Adrenal gland (tissue), 9 donors: ENCODE measurements at regions not wholly inside any gene's neighbourhood (a gene's known extent, or its start where the extent isn't known, plus 50 kb on each side); places are given as distances from the start of the nearest gene placed in this dataset.

Source experiments
- DNase-seq, 7 donors: peaks; one replicate each; pipeline ENCODE4 v3.0.0-alpha.2; 2019 to 2020
- H3K27ac ChIP-seq, 5 donors: fragments of 200-600 bp; sonication (generic) in 4 of 5; 1 replicate in 3 of 5; 2 replicates in 2 of 5; pipeline versions ENCODE4 v1.5.1 to v1.8.0; 2016 to 2020; ENCODE audit warnings: mild to moderate bottlenecking in 1 of 5
- H3K27me3 ChIP-seq: fragments of 200-600 bp; 2 replicates; pipeline ENCODE4 v1.8.0; 2021
- H3K36me3 ChIP-seq, 2 donors: fragments of 200-600 bp; replicated peaks in 1 of 2; 1 replicate in 1 of 2; 2 replicates in 1 of 2; pipeline versions ENCODE4 v1.5.1 to v1.8.0; 2018 to 2022
- H3K4me1 ChIP-seq, 2 donors: fragments of 200-600 bp; replicated peaks in 1 of 2; 1 replicate in 1 of 2; 2 replicates in 1 of 2; pipeline versions ENCODE4 v1.5.1 to v1.8.0; 2018 to 2021
- H3K4me3 ChIP-seq, 4 donors: fragments of 200-600 bp; sonication (generic) in 3 of 4; one replicate each; pipeline ENCODE4 v1.5.1; 2016 to 2018
- H3K9me3 ChIP-seq, 3 donors: fragments of 200-600 bp; sonication (generic) in 1 of 3; replicated peaks in 1 of 3; 1 replicate in 2 of 3; 2 replicates in 1 of 3; pipeline versions ENCODE4 v1.5.1 to v1.8.0; 2016 to 2021
- POLR2A ChIP-seq, 2 donors: fragments of 450-650 bp; IDR thresholded peaks; one replicate each; pipeline ENCODE4 v1.6.1; 2017; ENCODE audit warnings: antibody characterized with exemption in 2 of 2, mild to moderate bottlenecking in 2 of 2, moderate library complexity in 1 of 2
- WGBS, 4 donors: extraction: QIAGEN DNeasy Blood & Tissue Kit in 2 of 4; methylation state at CpG; one replicate each; pipeline versions ENCODE4 v1.1.5 to v1.1.7; 2013 to 2017; 5-methylcytosine and 5-hydroxymethylcytosine counted together
- intact Hi-C, 2 donors: fragments of 100-400 bp; cut with DNase I; formaldehyde crosslinking; loops; one replicate each; pipeline versions ENCODE4 v1.14.1 to v1.15.0; 2022 to 2023
- TF ChIP-seq, protein P1 (sequence below), 6 experiments: fragments of 450-650 bp in 4 of 6; fragments of 200-600 bp in 2 of 6; sonication (generic) in 1 of 6; IDR thresholded peaks; 1 replicate in 5 of 6; 2 replicates in 1 of 6; pipeline versions ENCODE4 v1.5.1 to v1.8.0; 2016 to 2021; ENCODE audit warnings: antibody characterized with exemption in 6 of 6, mild to moderate bottlenecking in 2 of 6, moderate library complexity in 1 of 6
- donor health status: healthy with polysubstance abuse.
- donor health status: Bipolar disorder and iron deficiency.
- donor health status: DM: yes; HTN: yes; CAD: no.
- donor health status: DM: no; HTN: no; CAD: no.
- donor health status: DM: no; HTN: no; CAD: no.

DNA sequence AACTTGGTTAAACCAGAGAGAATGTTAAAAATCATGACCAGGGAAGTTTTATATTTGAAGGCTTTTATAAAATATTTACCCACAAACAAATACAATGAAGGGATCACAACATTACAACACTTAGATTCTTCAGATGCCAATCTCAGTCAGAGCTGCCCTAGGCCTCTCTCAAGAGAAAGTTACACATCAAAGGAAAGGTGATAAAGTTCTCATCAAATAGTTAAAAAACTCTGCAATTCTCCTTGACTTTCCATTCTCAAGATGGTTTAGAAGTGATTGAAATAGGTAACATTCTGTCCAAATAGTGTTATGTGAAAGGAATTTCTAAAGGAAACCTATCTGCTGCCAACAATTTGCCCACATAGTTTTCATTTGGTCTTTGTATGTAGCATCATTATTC lies 1115.2 kb upstream of the MIR17HG start:
- TF ChIP-seq, protein P1, sequence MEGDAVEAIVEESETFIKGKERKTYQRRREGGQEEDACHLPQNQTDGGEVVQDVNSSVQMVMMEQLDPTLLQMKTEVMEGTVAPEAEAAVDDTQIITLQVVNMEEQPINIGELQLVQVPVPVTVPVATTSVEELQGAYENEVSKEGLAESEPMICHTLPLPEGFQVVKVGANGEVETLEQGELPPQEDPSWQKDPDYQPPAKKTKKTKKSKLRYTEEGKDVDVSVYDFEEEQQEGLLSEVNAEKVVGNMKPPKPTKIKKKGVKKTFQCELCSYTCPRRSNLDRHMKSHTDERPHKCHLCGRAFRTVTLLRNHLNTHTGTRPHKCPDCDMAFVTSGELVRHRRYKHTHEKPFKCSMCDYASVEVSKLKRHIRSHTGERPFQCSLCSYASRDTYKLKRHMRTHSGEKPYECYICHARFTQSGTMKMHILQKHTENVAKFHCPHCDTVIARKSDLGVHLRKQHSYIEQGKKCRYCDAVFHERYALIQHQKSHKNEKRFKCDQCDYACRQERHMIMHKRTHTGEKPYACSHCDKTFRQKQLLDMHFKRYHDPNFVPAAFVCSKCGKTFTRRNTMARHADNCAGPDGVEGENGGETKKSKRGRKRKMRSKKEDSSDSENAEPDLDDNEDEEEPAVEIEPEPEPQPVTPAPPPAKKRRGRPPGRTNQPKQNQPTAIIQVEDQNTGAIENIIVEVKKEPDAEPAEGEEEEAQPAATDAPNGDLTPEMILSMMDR (IDR thresholded peaks at IDR 0.05) = no peak
- no peak for TF ChIP-seq POLR2A (IDR thresholded peaks at IDR 0.05)
- Histone ChIP-seq H3K4me3 (no peak overlapping the region), H3K4me1 (no peaks in the 10 kb centered on the region), H3K9me3 (no peaks in the 10 kb centered on the region), H3K36me3 (no peaks in the 10 kb centered on the region), H3K27me3 (no peaks in the 10 kb centered on the region), H3K27ac (no peak overlapping the region)
- DNase-seq = no peak
- intact Hi-C loops = no loop called here

DNA sequence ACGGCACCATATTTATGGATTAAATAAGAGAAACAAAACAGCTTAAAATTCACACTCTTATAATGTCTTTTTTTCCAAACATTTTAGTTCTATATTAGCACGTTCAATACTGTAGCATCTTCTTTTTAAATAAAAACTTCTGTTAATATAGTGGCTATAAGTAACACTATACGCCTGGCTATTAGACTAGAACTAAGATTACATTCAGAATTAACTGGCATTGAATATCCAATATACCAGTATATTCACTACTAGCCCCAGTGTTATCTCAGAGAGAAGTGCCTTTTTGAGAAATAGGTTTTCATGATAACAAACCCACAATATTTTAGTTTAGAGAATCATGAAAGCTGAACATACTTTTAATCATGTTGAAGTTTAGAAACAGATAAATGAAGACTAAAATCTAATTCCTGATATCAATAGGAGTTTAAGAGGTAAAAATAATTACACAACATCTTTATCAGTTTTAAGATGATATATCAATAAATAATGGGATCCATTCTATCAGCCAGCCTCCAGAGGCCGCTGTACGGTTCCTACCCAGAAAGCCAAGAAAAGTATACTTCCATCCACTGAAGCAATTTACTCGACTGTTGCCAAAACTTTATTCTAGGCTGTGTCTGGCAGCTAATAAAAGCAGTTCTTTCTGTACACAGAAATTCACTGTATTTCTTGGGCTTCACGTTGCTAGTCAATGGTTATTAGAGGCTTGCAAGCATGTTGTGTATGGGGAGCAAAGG lies 1113.4 kb upstream of the MIR17HG start:
- Histone ChIP-seq H3K9me3 (no peaks in the 10 kb centered on the region), H3K27ac (no peak overlapping the region), H3K4me1 (no peaks in the 10 kb centered on the region), H3K36me3 (no peaks in the 10 kb centered on the region), H3K4me3 (no peak overlapping the region), H3K27me3 (no peaks in the 10 kb centered on the region)
- TF ChIP-seq, protein P1 (IDR thresholded peaks at IDR 0.05) = peak in 1 of 6 experiments; percentile 3
- no peak for TF ChIP-seq POLR2A (IDR thresholded peaks at IDR 0.05)
- intact Hi-C loops = no loop called here
- no peak for DNase-seq
- 75 to 87% (median 83%) methylated on average over 7 of the region's 7 CpGs for WGBS, 4 donors

DNA sequence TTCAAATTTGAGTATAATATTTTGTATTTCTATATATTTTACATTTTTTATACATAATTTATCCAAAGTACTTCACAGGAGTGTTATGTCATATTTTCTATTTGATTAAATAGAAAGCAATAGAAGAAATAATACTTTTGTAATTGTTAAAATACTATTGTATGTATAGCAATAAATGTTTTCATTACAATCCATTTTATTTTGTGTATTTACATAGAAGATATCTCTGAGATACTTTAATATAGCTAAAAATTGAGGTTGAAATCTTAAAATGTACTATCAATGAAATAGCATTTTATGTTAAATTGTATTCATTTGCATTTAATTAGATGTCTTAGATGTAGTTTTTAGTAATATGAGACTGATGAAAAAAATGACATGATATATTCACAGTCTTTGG lies 1109.6 kb upstream of the MIR17HG start:
- DNase-seq = no peak
- no peak overlapping the region for H3K4me3 ChIP-seq
- no peak overlapping the region for H3K27ac ChIP-seq
- no peaks in the 10 kb centered on the region for H3K9me3 ChIP-seq
- H3K27me3 ChIP-seq = no peaks in the 10 kb centered on the region
- H3K36me3 ChIP-seq = no peaks in the 10 kb centered on the region
- no peaks in the 10 kb centered on the region for H3K4me1 ChIP-seq
- intact Hi-C loops = no loop called here
- TF ChIP-seq, protein P1 (IDR thresholded peaks at IDR 0.05) = no peak
- TF ChIP-seq POLR2A (IDR thresholded peaks at IDR 0.05) = no peak

DNA sequence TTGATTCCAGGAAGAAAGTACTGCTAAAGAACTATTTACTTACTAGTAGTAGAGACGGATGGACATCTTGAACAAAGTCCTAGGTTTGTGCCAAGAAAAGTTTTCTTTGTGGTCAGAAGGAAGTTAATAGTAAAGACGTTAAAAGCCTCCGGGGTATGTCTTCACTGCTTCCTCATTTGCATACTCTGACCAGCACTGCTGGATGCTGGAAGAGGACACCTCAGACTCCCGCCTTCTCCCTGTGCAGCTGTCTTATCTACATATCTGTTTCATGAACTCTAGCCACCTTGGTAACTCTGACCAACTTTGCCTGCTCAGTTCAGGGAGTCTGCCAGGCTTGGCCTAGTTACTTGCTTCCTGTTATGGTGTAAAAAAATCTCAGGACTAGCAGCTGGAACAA lies 1109.1 kb upstream of the MIR17HG start:
- TF ChIP-seq, protein P1 (IDR thresholded peaks at IDR 0.05) = no peak
- no peak for TF ChIP-seq POLR2A (IDR thresholded peaks at IDR 0.05)
- Histone ChIP-seq H3K4me3 (no peak overlapping the region), H3K27ac (no peak overlapping the region), H3K4me1 (no peaks in the 10 kb centered on the region), H3K27me3 (no peaks in the 10 kb centered on the region), H3K9me3 (no peaks in the 10 kb centered on the region), H3K36me3 (no peaks in the 10 kb centered on the region)
- WGBS, 4 donors = 53 to 72% (median 60%) methylated on average over 4 of the region's 4 CpGs
- DNase-seq = no peak
- intact Hi-C loops = no loop called here
